NCI-H82 treated with DMSO at 0.1 percent for 48 hours (cell line): ENCODE measurements at regions not wholly inside any gene's neighbourhood (a gene's known extent, or its start where the extent isn't known, plus 50 kb on each side); places are given as distances from the start of the nearest gene placed in this dataset.
A peak's percentile ranks its signal among the peaks of the same experiment; 100 is the strongest.

Source experiments
- DNase-seq: peaks from one replicate; lab custom pipeline; 2025; ENCODE audit not compliant: unreplicated experiment; lab: John Stamatoyannopoulos, UW

DNA sequence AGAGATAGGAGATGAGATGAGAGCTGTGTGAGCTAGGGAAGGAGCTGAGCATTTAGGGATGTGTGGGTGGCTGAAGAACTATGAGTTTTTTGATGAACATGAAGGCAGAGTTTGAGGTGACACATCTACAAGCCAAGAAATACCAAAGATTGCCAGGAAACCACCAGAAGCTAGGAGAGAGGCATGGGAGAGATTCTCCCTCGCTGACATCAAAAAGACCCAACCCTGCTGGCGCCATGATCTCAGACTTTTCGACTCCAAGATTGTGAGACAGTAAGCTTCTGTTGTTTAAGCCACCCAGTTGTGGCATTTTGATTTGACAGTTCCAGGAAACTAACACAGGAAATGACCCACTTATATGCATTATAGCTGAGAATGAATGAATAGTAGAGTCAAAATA lies 790.9 kb downstream of the TFAP2A start:
- no peak for DNase-seq

- no peak for DNase-seq
These were observed 791.5 kb downstream of the TFAP2A start for GRCh38 chr6:9623228-9623832.

DNA sequence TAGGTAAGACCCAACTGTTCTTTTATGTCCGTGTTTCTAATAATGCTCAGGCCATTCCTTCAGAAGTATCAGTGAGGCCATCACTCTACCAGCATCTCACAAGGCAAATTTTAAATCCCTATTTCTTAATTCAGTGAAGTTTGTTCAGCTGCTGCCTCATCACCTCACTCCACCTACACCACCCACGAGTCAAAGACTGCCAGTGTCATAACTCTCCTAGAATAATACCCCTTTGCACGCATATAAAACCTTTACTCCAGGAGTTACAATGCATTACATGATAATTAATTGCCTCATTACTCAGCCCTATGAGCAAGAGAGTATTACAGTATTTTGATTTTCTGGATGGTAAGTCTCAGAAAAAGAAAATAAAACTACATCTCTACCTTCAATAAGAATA lies 793.6 kb downstream of the TFAP2A start:
- no peak for DNase-seq

DNA sequence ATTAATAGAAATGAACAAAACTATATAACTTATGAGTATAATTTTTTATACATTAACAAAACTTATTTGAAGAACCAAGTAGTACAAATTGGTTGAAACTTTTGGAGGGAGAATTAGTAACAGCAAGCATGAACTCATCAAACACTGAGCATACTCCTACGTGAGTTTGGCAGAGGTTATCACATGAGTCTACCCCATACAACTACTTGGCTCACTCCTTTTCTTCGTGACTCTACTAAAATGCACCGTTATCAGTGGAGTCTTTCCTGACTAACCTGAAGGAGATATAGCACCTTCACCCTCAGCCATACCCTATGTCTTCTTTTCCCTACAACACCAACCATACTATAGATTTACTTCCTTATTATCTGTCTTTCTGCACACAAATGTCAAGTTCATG lies 794.2 kb downstream of the TFAP2A start:
- no peak for DNase-seq

- no peak for DNase-seq
These were observed 794.6 kb downstream of the TFAP2A start for GRCh38 chr6:9620263-9620662.

DNA sequence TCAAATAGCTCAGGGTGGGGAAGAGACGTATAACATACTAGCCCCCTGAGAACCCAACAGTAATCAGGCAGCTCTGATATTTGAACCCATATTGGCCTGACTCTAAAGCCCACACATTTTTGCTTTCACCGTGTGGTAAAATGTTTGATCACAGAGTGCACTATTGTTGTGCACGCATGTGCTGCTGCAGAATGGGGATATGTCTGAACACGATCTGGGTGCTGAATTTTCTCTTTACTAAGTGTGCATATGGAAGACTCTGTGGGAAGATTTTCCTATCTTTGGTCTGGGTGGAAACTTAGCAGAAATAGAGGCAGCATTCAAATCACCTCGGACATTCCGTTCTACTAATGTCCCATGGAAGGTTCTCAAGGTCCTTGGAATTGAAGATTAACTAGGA lies 800.1 kb downstream of the TFAP2A start:
- no peak for DNase-seq

DNA sequence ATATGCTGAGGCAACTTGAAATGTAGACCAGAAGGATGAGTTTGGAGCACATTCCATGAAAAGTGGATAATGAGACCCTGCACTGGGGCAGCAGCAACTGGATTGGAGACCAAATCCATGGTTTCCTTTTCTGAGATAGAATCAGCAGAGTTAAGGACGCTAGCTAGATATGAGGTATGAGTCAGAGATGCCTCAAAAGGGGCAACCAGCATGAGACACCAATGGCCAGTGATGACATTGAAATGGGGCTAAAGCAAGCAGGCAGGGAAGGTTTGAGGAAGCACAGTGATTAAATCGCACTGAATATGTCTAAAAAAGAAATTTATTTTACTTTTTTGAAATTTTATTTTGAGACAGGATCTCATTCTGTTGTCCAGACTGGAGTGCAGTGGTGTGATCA lies 802.4 kb downstream of the TFAP2A start:
- DNase-seq, result no peak

- DNase-seq, result no peak
These were observed 804.1 kb downstream of the TFAP2A start for GRCh38 chr6:9610620-9611415.

- no peak for DNase-seq
These were observed 808.3 kb downstream of the TFAP2A start for GRCh38 chr6:9606435-9607134.

GRCh38 chr6:9594746-9595145 lies 820.1 kb downstream of the TFAP2A start:
- no peak for DNase-seq

- DNase-seq, result no peak
These were observed 821.3 kb downstream of the TFAP2A start for GRCh38 chr6:9593554-9593953.

DNA sequence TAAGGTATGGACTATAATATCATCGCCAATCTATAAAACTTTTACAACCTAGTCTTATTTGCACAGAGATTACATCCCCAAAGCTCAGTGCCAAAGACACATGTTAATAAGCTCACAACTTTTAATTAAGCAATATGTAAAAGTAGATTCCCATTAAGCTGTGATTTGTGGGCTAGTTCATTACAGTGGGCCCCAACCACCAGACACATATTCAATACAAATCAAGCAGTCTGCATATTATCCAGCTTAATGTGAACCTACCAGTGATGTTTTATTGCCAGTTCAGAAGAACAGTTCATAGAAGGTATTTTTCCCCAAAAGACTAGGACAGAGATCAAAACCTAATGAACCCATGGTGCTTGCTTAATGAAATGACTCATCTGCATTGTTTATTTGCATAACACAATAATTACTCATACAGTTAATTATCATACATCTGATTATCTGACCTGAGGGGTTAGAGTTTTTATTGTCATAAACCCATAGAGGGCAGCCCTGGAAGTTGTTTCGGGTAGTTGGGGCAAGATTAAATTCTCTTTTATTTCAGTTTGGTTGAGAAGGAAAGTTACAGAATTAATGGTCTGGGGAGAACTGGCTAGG lies 831.0 kb downstream of the TFAP2A start:
- no peak for DNase-seq

- DNase-seq, result no peak
These were observed 833.7 kb downstream of the TFAP2A start for GRCh38 chr6:9581155-9581554.

DNA sequence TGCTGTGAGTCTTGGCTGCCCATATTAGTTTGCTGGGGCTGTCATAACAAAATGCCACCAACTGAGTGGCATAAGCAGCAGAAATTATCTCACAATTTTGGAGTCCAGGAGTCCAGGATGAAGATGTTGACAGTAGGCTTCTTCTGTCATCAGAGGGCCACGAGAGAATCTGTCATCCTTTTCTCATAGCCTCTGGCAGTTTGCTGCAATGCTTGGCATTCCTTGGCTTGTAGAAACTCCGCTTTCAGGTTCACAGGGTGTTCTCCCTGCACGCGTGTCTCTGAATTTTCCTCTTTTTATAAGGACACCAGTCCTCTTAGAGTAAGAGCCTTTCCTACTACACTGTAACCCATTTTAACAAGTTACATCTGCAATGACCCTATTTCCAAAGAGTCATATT lies 838.4 kb downstream of the TFAP2A start:
- DNase-seq, result no peak

DNA sequence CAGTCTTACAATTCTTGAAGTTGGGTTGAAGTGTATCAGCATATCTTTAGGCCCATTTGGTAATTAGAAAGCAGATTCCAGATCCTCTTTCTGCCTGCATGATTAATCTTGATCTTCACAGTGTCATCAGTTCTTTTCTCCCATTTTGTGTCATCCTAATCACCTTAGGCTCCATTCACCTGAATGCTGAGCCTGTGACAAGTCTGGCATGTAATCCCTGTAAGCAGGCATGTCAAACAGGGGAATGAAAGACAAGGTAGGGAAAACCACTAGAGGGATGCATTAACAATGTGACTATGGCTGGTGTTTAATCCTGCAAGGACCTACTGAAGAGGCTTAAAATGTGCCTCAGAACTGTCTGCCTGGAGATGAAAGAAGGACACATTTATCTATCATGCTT lies 848.8 kb downstream of the TFAP2A start:
- no peak for DNase-seq

- DNase-seq, result no peak
These were observed 850.9 kb downstream of the TFAP2A start for GRCh38 chr6:9564021-9564420.

DNA sequence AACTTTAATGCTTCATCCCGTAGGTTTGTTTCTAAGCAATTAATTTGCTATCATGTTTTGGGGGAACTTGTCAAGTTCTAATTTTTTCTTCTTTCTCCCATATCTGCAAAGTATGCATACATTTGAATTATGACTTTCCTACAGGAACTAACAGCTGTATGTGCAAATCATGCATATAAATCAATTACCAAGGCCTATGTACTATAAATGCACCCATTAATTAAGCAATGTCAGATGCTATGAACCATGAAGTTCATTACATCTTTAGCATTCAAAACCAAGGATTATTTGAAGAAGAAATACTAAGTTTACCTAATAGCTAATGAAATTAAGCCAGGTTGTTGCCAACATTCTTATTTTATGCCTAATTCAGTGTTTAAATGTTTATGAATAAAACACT lies 851.3 kb downstream of the TFAP2A start:
- DNase-seq, result no peak

DNA sequence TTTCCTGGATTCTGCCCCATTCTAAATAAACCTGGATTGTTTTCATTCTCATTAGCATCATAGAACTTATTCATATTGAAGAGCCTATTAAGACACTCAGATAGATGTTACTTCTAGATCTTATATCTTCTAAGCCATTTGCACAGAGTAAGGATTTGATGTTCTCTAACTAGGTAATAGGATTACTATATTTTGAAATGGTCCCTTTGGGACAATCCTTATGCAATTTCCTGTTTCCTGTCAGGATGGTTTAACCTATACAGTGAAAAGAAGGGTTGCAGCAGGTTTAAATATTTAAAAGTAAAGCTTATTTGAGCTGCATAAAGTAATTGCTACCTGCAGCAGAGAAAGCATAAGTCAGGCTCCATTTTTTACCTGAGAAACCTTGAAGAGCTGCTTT lies 860.1 kb downstream of the TFAP2A start:
- no peak for DNase-seq

DNA sequence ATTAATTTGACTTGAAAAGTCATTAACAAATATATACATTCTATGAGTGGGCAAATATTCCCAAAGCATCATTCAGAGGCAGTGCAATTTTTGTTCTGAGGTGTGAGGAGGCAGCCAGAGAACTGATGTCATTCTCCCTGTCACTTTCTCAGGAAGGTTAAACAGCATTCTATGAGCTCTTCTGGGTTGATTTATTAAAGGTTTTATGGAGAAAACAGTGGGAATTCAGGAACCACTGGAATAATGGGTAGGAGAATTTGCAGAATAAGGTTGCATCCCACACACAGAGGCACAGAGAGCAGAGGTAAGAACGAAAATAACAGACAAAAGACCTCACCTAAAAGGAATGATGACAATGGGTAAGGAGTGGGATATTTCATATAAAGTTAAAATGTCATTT lies 860.6 kb downstream of the TFAP2A start:
- no peak for DNase-seq

GRCh38 chr6:9553002-9553401 lies 861.9 kb downstream of the TFAP2A start:
- no peak for DNase-seq

GRCh38 chr6:9543649-9544048 lies 871.2 kb downstream of the TFAP2A start:
- peak; percentile 32 for DNase-seq
